GM23248 (cell line): ENCODE measurements at regions not wholly inside any gene's neighbourhood (a gene's known extent, or its start where the extent isn't known, plus 50 kb on each side); places are given as distances from the start of the nearest gene placed in this dataset.

Source experiments
- DNase-seq: peaks from one replicate; pipeline ENCODE4 v3.0.0-alpha.2; 2015
- H2AFZ ChIP-seq: fragments of 200-600 bp; sonication (generic); 2 replicates; pipeline ENCODE4 v1.6.1; 2016; ENCODE audit warnings: antibody characterized with exemption
- H3F3A ChIP-seq: fragments of 200-600 bp; sonication (generic); 2 replicates; pipeline ENCODE4 v1.6.1; 2016; ENCODE audit warnings: mild to moderate bottlenecking, antibody characterized with exemption, mixed run types; ENCODE audit not compliant: insufficient read depth
- H3K27ac ChIP-seq: fragments of 200-600 bp; sonication (generic); 2 replicates; pipeline ENCODE4 v1.5.1; 2016; ENCODE audit warnings: mild to moderate bottlenecking
- H3K27me3 ChIP-seq: fragments of 200-600 bp; sonication (generic); replicated peaks from 2 replicates; pipeline ENCODE4 v1.6.1; 2016; ENCODE audit warnings: mild to moderate bottlenecking; ENCODE audit not compliant: insufficient read depth
- H3K36me3 ChIP-seq: fragments of 200-600 bp; sonication (generic); 2 replicates; pipeline ENCODE4 v1.6.1; 2016; ENCODE audit warnings: low read depth, mild to moderate bottlenecking
- H3K4me1 ChIP-seq: fragments of 200-600 bp; sonication (generic); 2 replicates; pipeline ENCODE4 v1.6.1; 2016; ENCODE audit warnings: mild to moderate bottlenecking; ENCODE audit not compliant: insufficient read depth
- H3K4me2 ChIP-seq: fragments of 200-600 bp; sonication (generic); one replicate; pipeline ENCODE4 v1.6.1; 2016; ENCODE audit warnings: mild to moderate bottlenecking; ENCODE audit not compliant: unreplicated experiment
- H3K4me3 ChIP-seq: fragments of 200-600 bp; sonication (generic); 2 replicates; pipeline ENCODE4 v1.5.1; 2016; ENCODE audit warnings: mild to moderate bottlenecking
- H3K79me2 ChIP-seq: fragments of 200-600 bp; sonication (generic); 2 replicates; pipeline ENCODE4 v1.6.1; 2016; ENCODE audit warnings: mild to moderate bottlenecking; ENCODE audit not compliant: insufficient read depth
- H3K9ac ChIP-seq: fragments of 200-600 bp; sonication (generic); 2 replicates; pipeline ENCODE4 v1.6.1; 2016; ENCODE audit warnings: mild to moderate bottlenecking
- H3K9me2 ChIP-seq: fragments of 200-600 bp; sonication (generic); 2 replicates; pipeline ENCODE4 v1.6.1; 2016; ENCODE audit warnings: mixed run types, mild to moderate bottlenecking, moderate library complexity; ENCODE audit not compliant: insufficient read depth
- H3K9me3 ChIP-seq: fragments of 200-600 bp; sonication (generic); one replicate; pipeline ENCODE4 v1.6.1; 2017; ENCODE audit warnings: low read depth
- H4K20me1 ChIP-seq: fragments of 200-600 bp; sonication (generic); 2 replicates; pipeline ENCODE4 v1.6.0; 2016; ENCODE audit not compliant: insufficient read depth
- EZH2 ChIP-seq: fragments of 200-600 bp; sonication (generic); IDR thresholded peaks from 2 replicates; pipeline ENCODE4 v1.6.1; 2018; ENCODE audit warnings: antibody characterized with exemption, mild to moderate bottlenecking; ENCODE audit not compliant: insufficient read depth, poor library complexity, severe bottlenecking
- EZH2phosphoT487 ChIP-seq: fragments of 200-600 bp; sonication (generic); IDR thresholded peaks from 2 replicates; pipeline ENCODE4 v1.6.1; 2018; ENCODE audit warnings: antibody characterized with exemption, moderate library complexity, mild to moderate bottlenecking, low read depth; ENCODE audit not compliant: insufficient read depth
- WGBS, 2 experiments: methylation state at CpG; one replicate each; pipeline ENCODE4 v1.1.6; 2015 to 2017; ENCODE audit warnings: low lambda C conversion rate in 2 of 2, low coverage in 1 of 2; ENCODE audit errors: missing lambda C conversion rate in 2 of 2; 5-methylcytosine and 5-hydroxymethylcytosine counted together
- in situ Hi-C: fragments of 300-500 bp; cut with MboI; formaldehyde crosslinking; loops from 2 replicates; pipeline ENCODE4 v1.15.0; 2020

- Histone ChIP-seq H3F3A (no peaks in the 10 kb centered on the region), H3K4me3 (no peak overlapping the region), H2AFZ (peak overlapping the region; percentile 35; the same call in 1 of the 2 replicates), H3K36me3 (no peaks in the 10 kb centered on the region), H3K27me3 (no peaks in the 10 kb centered on the region), H4K20me1 (no peaks in the 10 kb centered on the region), H3K9me3 (no peaks in the 10 kb centered on the region), H3K4me2 (no peak overlapping the region), H3K79me2 (no peaks in the 10 kb centered on the region), H3K4me1 (no peaks in the 10 kb centered on the region), H3K9ac (no peak overlapping the region), H3K27ac (no peak overlapping the region), H3K9me2 (no peaks in the 10 kb centered on the region)
- peak; percentile 44 for DNase-seq
- TF ChIP-seq EZH2phosphoT487, result no peak
- TF ChIP-seq EZH2, result no peak
- 2% methylated on average over 5 of the region's 5 CpGs for WGBS, 2 experiments
- in situ Hi-C loops, result no loop called here
Measured at GRCh38 chr7:145036604-145037405, 201.0 kb upstream of the TPK1 start.

DNA sequence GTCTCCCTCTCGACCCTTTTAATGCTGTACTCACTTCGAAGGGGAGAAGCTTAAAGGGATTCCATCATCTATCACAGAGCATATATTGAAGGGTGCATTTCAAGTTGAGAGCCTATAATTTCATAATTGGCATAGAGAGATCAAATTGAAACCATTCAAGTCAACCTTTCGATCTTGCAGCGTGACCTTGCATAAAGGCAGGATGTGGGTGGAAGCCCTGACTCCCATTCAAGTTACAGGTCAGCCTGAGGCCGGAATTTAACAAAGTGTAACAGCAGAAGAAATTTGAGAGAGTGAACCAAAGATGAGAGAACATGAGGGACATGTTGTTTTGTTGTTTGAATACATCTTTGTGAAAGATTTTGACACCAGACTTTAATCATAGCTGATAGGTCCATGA lies 195.3 kb upstream of the TPK1 start:
- Histone ChIP-seq H3K36me3 (no peaks in the 10 kb centered on the region), H3K79me2 (no peaks in the 10 kb centered on the region), H4K20me1 (no peaks in the 10 kb centered on the region), H2AFZ (no peak overlapping the region), H3K4me1 (no peaks in the 10 kb centered on the region), H3K4me3 (no peak overlapping the region), H3K9ac (no peak overlapping the region), H3K9me2 (no peaks in the 10 kb centered on the region), H3K27ac (no peak overlapping the region), H3K4me2 (no peak overlapping the region), H3F3A (no peaks in the 10 kb centered on the region), H3K9me3 (no peaks in the 10 kb centered on the region), H3K27me3 (no peaks in the 10 kb centered on the region)
- TF ChIP-seq EZH2, result no peak
- TF ChIP-seq EZH2phosphoT487, result no peak
- DNase-seq, result no peak
- in situ Hi-C loops, result no loop called here
- 27 to 28% methylated on average over 5 of the region's 5 CpGs for WGBS, 2 experiments

DNA sequence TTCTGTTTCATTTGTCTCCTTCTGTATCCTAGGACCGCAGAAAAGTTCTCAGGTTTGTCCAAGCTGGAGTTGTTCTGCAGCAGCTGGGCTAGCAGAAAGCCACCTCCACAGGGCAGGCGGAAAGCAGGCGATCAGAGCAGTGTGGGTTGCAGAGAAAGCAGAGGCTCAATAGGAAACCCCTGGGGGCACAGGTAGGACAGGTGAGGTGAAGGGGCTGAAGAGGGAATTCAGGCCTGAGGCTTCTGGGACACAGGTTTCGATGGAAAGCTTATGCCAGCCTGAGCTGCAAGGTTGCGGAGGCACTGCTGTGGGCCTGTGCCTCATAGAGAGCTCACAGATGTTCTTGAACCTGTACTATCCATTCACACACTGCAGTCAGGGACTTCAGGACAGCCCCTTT lies 194.9 kb upstream of the TPK1 start:
- Histone ChIP-seq H3K4me3 (no peak overlapping the region), H3K27ac (no peak overlapping the region), H3K9me3 (no peaks in the 10 kb centered on the region), H3K4me1 (no peaks in the 10 kb centered on the region), H3K79me2 (no peaks in the 10 kb centered on the region), H3K36me3 (no peaks in the 10 kb centered on the region), H3F3A (no peaks in the 10 kb centered on the region), H3K9ac (no peak overlapping the region), H3K27me3 (no peaks in the 10 kb centered on the region), H3K9me2 (no peaks in the 10 kb centered on the region), H2AFZ (no peak overlapping the region), H4K20me1 (no peaks in the 10 kb centered on the region), H3K4me2 (no peak overlapping the region)
- in situ Hi-C loops, result no loop called here
- 23 to 28% methylated on average over 5 of the region's 5 CpGs for WGBS, 2 experiments
- TF ChIP-seq EZH2phosphoT487, result no peak
- no peak for TF ChIP-seq EZH2
- DNase-seq, result no peak

DNA sequence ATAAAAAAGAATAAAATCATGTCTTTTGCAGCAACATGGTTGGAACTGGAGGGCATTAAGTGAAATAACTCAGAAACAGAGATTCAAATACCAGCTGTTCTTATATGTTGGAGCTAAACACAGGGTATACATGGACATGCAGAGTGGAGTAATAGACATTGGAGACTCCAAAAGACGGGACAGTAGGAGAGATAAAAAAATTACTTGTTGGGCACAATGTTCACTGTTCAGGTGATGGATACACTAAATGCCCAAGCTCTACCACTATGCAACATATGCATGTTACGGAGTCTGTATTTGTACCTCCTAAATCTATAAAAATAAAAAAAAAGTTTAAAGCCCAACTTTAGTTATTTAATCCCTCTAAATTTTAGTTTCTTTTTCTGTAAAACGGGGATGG lies 184.6 kb upstream of the TPK1 start:
- no peak overlapping the region for H3K9ac ChIP-seq
- H3K4me2 ChIP-seq, result no peak overlapping the region
- WGBS, 2 experiments, result 11 to 23% methylated on average over 3 of the region's 3 CpGs
- no peaks in the 10 kb centered on the region for H3F3A ChIP-seq
- H3K27me3 ChIP-seq, result no peaks in the 10 kb centered on the region
- no peak overlapping the region for H2AFZ ChIP-seq
- H3K27ac ChIP-seq, result no peak overlapping the region
- no peak overlapping the region for H3K4me3 ChIP-seq
- TF ChIP-seq EZH2 (no peak), EZH2phosphoT487 (no peak)
- in situ Hi-C loops, result no loop called here
- no peaks in the 10 kb centered on the region for H3K4me1 ChIP-seq
- no peaks in the 10 kb centered on the region for H3K36me3 ChIP-seq
- no peaks in the 10 kb centered on the region for H3K9me3 ChIP-seq
- DNase-seq, result no peak
- no peaks in the 10 kb centered on the region for H4K20me1 ChIP-seq
- H3K79me2 ChIP-seq, result no peaks in the 10 kb centered on the region
- no peaks in the 10 kb centered on the region for H3K9me2 ChIP-seq

DNA sequence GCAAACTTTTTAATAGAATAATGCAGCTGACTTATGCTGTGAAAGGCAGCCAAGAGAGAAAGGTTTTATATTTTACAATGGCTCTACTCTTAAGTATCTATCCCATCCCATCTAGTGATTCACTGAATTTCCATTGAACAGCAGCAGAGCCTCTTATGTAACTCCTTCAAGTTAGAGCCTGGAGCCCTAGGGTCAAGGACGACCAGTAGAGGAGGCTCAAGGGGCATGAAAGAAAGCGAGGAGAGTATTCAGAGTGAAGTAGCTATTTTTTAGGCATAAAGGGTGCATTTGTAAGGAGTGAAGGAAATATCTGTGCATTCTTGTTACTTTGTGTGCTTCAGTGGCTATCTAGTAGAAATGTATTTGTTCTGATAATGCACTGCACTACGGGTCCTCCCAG lies 180.2 kb upstream of the TPK1 start:
- TF ChIP-seq EZH2, result no peak
- TF ChIP-seq EZH2phosphoT487, result no peak
- in situ Hi-C loops, result no loop called here
- Histone ChIP-seq H2AFZ (no peak overlapping the region), H3F3A (no peaks in the 10 kb centered on the region), H3K79me2 (no peaks in the 10 kb centered on the region), H4K20me1 (no peaks in the 10 kb centered on the region), H3K27me3 (no peaks in the 10 kb centered on the region), H3K36me3 (no peaks in the 10 kb centered on the region), H3K9me2 (no peaks in the 10 kb centered on the region), H3K9ac (no peak overlapping the region), H3K9me3 (no peaks in the 10 kb centered on the region), H3K4me1 (no peaks in the 10 kb centered on the region), H3K27ac (no peak overlapping the region), H3K4me3 (no peak overlapping the region), H3K4me2 (no peak overlapping the region)
- 5 to 9% methylated on average over 3 of the region's 3 CpGs for WGBS, 2 experiments
- DNase-seq, result no peak
